HCT116 (cell line): ENCODE measurements at regions not wholly inside any gene's neighbourhood (a gene's known extent, or its start where the extent isn't known, plus 50 kb on each side); places are given as distances from the start of the nearest gene placed in this dataset.
A peak's percentile ranks its signal among the peaks of the same experiment; 100 is the strongest.

Source experiments
- ATAC-seq: fragments of 200-7000 bp; cut with Tn5 transposase; 2 replicates; pipeline ENCODE4 v1.9.1; 2020; ENCODE audit warnings: mild to moderate bottlenecking, moderate library complexity
- BruUV-seq: library from RNA; stranded (reverse); fragments of 400-500 nt; replicated peaks from 2 replicates; lab custom pipeline; 2021; lab: Mats Ljungman, UMichigan
- CTCF ChIA-PET: fragments of 300-600 bp; sonication (Branson Sonifier 250); formaldehyde crosslinking; loops from one replicate; lab custom pipeline; 2021; ENCODE audit warnings: antibody characterized with exemption; lab: Charles Lee
- POLR2A ChIA-PET: fragments of 300-600, 350-600 bp; sonication (Branson Sonifier 250); formaldehyde crosslinking; loops from one replicate; lab custom pipeline; 2021; ENCODE audit warnings: antibody characterized with exemption; lab: Charles Lee
- RAD21 ChIA-PET, 2 experiments: fragments of 300-600 bp; sonication (Branson Sonifier 250); formaldehyde crosslinking; loops; one replicate each; lab custom pipeline; 2023; ENCODE audit warnings: low total read pairs in 2 of 2; ENCODE audit not compliant: uncharacterized antibody in 2 of 2, unreplicated experiment in 2 of 2, low non-redundant PET in 1 of 2; lab: Charles Lee
- DNase-seq: peaks from one replicate; pipeline ENCODE4 v3.0.0-alpha.2; 2010; ENCODE audit warnings: low read depth, low spot score
- H2AFZ ChIP-seq: fragments of 200-600 bp; shearing (Covaris generic), sonication (generic); 2 replicates; pipeline ENCODE4 v1.6.1; 2017; ENCODE audit warnings: low read depth, mixed run types, mixed read lengths, antibody characterized with exemption, low read length; ENCODE audit not compliant: poor library complexity, severe bottlenecking
- H3K27ac ChIP-seq: 2 replicates; pipeline ENCODE4 v1.5.1; 2012; ENCODE audit warnings: low read depth, low read length
- H3K27me3 ChIP-seq: fragments of 200-600 bp; sonication (generic); 2 replicates; pipeline ENCODE4 v1.6.1; 2016; ENCODE audit warnings: mixed run types, low read length, mixed read lengths; ENCODE audit not compliant: insufficient read depth
- H3K36me3 ChIP-seq, 2 experiments: fragments of 200-500 bp in 1 of 2; fragments of 200-600 bp in 1 of 2; sonication (Bioruptor generic) in 1 of 2; sonication (generic) in 1 of 2; 2 replicates each; pipeline versions ENCODE4 v1.5.1 to v1.6.1; 2014 to 2016; ENCODE audit warnings: low read length in 2 of 2, inconsistent platforms in 1 of 2, mixed read lengths in 1 of 2, mixed run types in 1 of 2; ENCODE audit not compliant: insufficient read depth in 2 of 2, control insufficient read depth in 1 of 2
- H3K4me1 ChIP-seq, 2 experiments: fragments of 200-600 bp in 1 of 2; sonication (generic) in 1 of 2; 2 replicates each; pipeline versions ENCODE4 v1.5.1 to v1.6.1; 2012 to 2017; ENCODE audit warnings: low read length in 2 of 2, inconsistent platforms in 1 of 2, mild to moderate bottlenecking in 1 of 2, mixed read lengths in 1 of 2, mixed run types in 1 of 2, moderate library complexity in 1 of 2; ENCODE audit not compliant: insufficient read depth in 2 of 2, control insufficient read depth in 1 of 2
- H3K4me2 ChIP-seq: fragments of 200-600 bp; sonication (generic); 2 replicates; pipeline ENCODE4 v1.6.1; 2017; ENCODE audit warnings: mixed run types, low read length, mixed read lengths
- H3K4me3 ChIP-seq, 2 experiments: fragments of 200-600 bp in 1 of 2; sonication (generic) in 1 of 2; replicated peaks in 1 of 2; 2 replicates each; pipeline ENCODE4 v1.5.1; 2011 to 2016; ENCODE audit warnings: low read length in 2 of 2, control low read depth in 1 of 2, low read depth in 1 of 2, mild to moderate bottlenecking in 1 of 2, mixed read lengths in 1 of 2, mixed run types in 1 of 2
- H3K79me2 ChIP-seq: fragments of 200-600 bp; sonication (generic); 2 replicates; pipeline ENCODE4 v1.6.1; 2017; ENCODE audit warnings: mild to moderate bottlenecking, mixed run types, low read length, moderate library complexity, mixed read lengths; ENCODE audit not compliant: insufficient read depth
- H3K9ac ChIP-seq: fragments of 200-600 bp; sonication (generic); 2 replicates; pipeline ENCODE4 v1.6.1; 2016; ENCODE audit warnings: low read length, mixed read lengths
- H3K9me2 ChIP-seq: fragments of 200-600 bp; sonication (generic), shearing (Covaris generic); 2 replicates; pipeline ENCODE4 v1.6.1; 2017; ENCODE audit warnings: mixed run types, mild to moderate bottlenecking, moderate library complexity; ENCODE audit not compliant: insufficient read depth
- H3K9me3 ChIP-seq, 2 experiments: fragments of 200-500 bp in 1 of 2; fragments of 200-600 bp in 1 of 2; sonication (Bioruptor generic) in 1 of 2; sonication (generic) in 1 of 2; 2 replicates each; pipeline ENCODE4 v1.6.1; 2014 to 2017; ENCODE audit warnings: low read length in 2 of 2, mixed read lengths in 2 of 2, inconsistent platforms in 1 of 2, low read depth in 1 of 2, mild to moderate bottlenecking in 1 of 2, mixed run types in 1 of 2, moderate library complexity in 1 of 2; ENCODE audit not compliant: control insufficient read depth in 1 of 2, insufficient read depth in 1 of 2
- H4K20me1 ChIP-seq: fragments of 200-600 bp; sonication (generic), shearing (Covaris generic); 2 replicates; pipeline ENCODE4 v1.6.1; 2017; ENCODE audit warnings: mixed run types, mild to moderate bottlenecking, moderate library complexity; ENCODE audit not compliant: insufficient read depth
- ATF3 ChIP-seq: IDR thresholded peaks from 2 replicates; pipeline ENCODE4 v1.6.1; 2012
- CBX3 ChIP-seq: IDR thresholded peaks from 2 replicates; pipeline ENCODE4 v1.6.1; 2012; ENCODE audit warnings: low read depth
- CEBPB ChIP-seq: IDR thresholded peaks from 2 replicates; pipeline ENCODE4 v1.6.1; 2012; ENCODE audit warnings: low read depth
- CTCF ChIP-seq, 3 experiments: fragments of 200-600 bp in 1 of 3; sonication (generic) in 1 of 3; IDR thresholded peaks in 2 of 3; conservative IDR thresholded peaks in 1 of 3; 2 replicates each; pipeline ENCODE4 v1.5.1; 2012 to 2017; ENCODE audit warnings: low read depth in 2 of 3, low read length in 2 of 3, antibody characterized with exemption in 1 of 3, borderline replicate concordance in 1 of 3, control low read depth in 1 of 3, mild to moderate bottlenecking in 1 of 3, mixed read lengths in 1 of 3, mixed run types in 1 of 3, moderate library complexity in 1 of 3; ENCODE audit not compliant: insufficient read depth in 1 of 3
- EZH2 ChIP-seq: fragments of 200-600 bp; sonication (generic); IDR thresholded peaks from 2 replicates; pipeline ENCODE4 v1.6.1; 2017; ENCODE audit warnings: antibody characterized with exemption, mixed run types
- EZH2phosphoT487 ChIP-seq: fragments of 200-600 bp; IDR thresholded peaks from 2 replicates; pipeline ENCODE4 v1.6.1; 2018; ENCODE audit warnings: antibody characterized with exemption, borderline replicate concordance
- FOSL1 ChIP-seq: IDR thresholded peaks from 2 replicates; pipeline ENCODE4 v1.6.1; 2012; ENCODE audit warnings: low read depth
- JUND ChIP-seq: IDR thresholded peaks from 2 replicates; pipeline ENCODE4 v1.6.1; 2012
- MAX ChIP-seq: IDR thresholded peaks from 2 replicates; pipeline ENCODE4 v1.6.1; 2012
- POLR2AphosphoS5 ChIP-seq: IDR thresholded peaks from 2 replicates; pipeline ENCODE4 v1.6.1; 2011; ENCODE audit warnings: mild to moderate bottlenecking, low read depth, low read length, moderate library complexity
- REST ChIP-seq: IDR thresholded peaks from 2 replicates; pipeline ENCODE4 v1.6.1; 2012; ENCODE audit warnings: low read depth
- SIN3A ChIP-seq: IDR thresholded peaks from 2 replicates; pipeline ENCODE4 v1.6.1; 2012; ENCODE audit warnings: low read depth
- TCF7L2 ChIP-seq: IDR thresholded peaks from 2 replicates; pipeline ENCODE4 v1.7.0; 2011; ENCODE audit warnings: borderline replicate concordance, inconsistent platforms; ENCODE audit not compliant: insufficient read depth, insufficient read length; ENCODE audit errors: extremely low read depth
- YY1 ChIP-seq: IDR thresholded peaks from 2 replicates; pipeline ENCODE4 v1.6.1; 2011; ENCODE audit warnings: low read length, low read depth, moderate library complexity, mild to moderate bottlenecking; ENCODE audit not compliant: insufficient replicate concordance; ENCODE audit errors: extremely low read depth
- ZBTB33 ChIP-seq: IDR thresholded peaks from 2 replicates; pipeline ENCODE4 v1.6.1; 2011; ENCODE audit warnings: mild to moderate bottlenecking, low read length, moderate library complexity; ENCODE audit not compliant: insufficient replicate concordance; ENCODE audit errors: extremely low read depth
- ZFX ChIP-seq: fragments of 450-650 bp; IDR thresholded peaks from 2 replicates; pipeline ENCODE4 v1.6.1; 2017
- ZNF274 ChIP-seq: fragments of 200-500 bp; sonication (Bioruptor generic); IDR thresholded peaks from 2 replicates; pipeline ENCODE4 v1.6.1; 2014; ENCODE audit warnings: mild to moderate bottlenecking, low read depth, low read length, inconsistent platforms
- intact Hi-C: fragments of 100-400 bp; cut with micrococcal nuclease; formaldehyde crosslinking; loops from 2 replicates; pipeline ENCODE4 v1.10.0; 2022

- POLR2A ChIA-PET: no interaction called here
- DNase-seq: peak; percentile 67
- H3K4me2 ChIP-seq: peak overlapping the region; percentile 57
- BruUV-seq: no TSS peak
- H3K9me2 ChIP-seq: no peaks in the 10 kb centered on the region
- no peak overlapping the region for H3K27ac ChIP-seq
- RAD21 ChIA-PET: no interaction called here
- CTCF ChIA-PET: interaction anchor here (0.8 to 1.1 kb wide), 2 partner anchors 42 to 705 kb away, joined by 3 to 4 read pairs; no protein-coding TSS in a partner anchor
- no peaks in the 10 kb centered on the region for H3K79me2 ChIP-seq
- H2AFZ ChIP-seq: no peak overlapping the region
- H3K9ac ChIP-seq: no peak overlapping the region
- peak overlapping the region in 1 of 2 experiments; percentile 5; a peak in 1 of 4 replicates for H3K4me3 ChIP-seq
- no peaks in the 10 kb centered on the region for H3K9me3 ChIP-seq
- intact Hi-C loops: loop anchor here (2.0 kb wide), 1 partner anchor 705 kb away; no protein-coding TSS in a partner anchor
- no peaks in the 10 kb centered on the region for H4K20me1 ChIP-seq
- no peaks in the 10 kb centered on the region for H3K36me3 ChIP-seq
- peaks cover 12 to 13% of the 10 kb centered on the region in 2 experiments; a peak in 3 of 4 replicates for H3K4me1 ChIP-seq
- peak; percentile 95 for ATAC-seq
- H3K27me3 ChIP-seq: peaks cover 55% of the 10 kb centered on the region
- TF ChIP-seq CTCF (IDR thresholded peaks at IDR 0.05 in 2 of 3, conservative IDR thresholded peaks at IDR 0.05 in 1 of 3; ENCODE audit: borderline replicate concordance in 1 of 3, insufficient read depth in 1 of 3, low read depth in 2 of 3, low read length in 2 of 3): peak in 2 of 3 experiments; percentile 39 to 50; a peak in 3 of 6 replicates
- no peak for TF ChIP-seq CEBPB
- TF ChIP-seq REST: no peak
- TF ChIP-seq EZH2: no peak
- peak; percentile 51 for TF ChIP-seq JUND
- peak; percentile 39; the same call in 1 of the 2 replicates for TF ChIP-seq CBX3
- TF ChIP-seq MAX: no peak
- no peak for TF ChIP-seq TCF7L2
- no peak for TF ChIP-seq POLR2AphosphoS5
- no peak for TF ChIP-seq ZNF274
- TF ChIP-seq ZBTB33: no peak
- no peak for TF ChIP-seq SIN3A
- TF ChIP-seq ZFX: no peak
- no peak for TF ChIP-seq ATF3
- peak; percentile 38 for TF ChIP-seq YY1
- no peak for TF ChIP-seq EZH2phosphoT487
- TF ChIP-seq FOSL1: peak; percentile 55; the same call in 1 of the 2 replicates
Observed at GRCh38 chr4:144355811-144356757, 215.6 kb upstream of the GYPA start.
